ENCODE measurements at regions not wholly inside any gene's neighbourhood (a gene's known extent, or its start where the extent isn't known, plus 50 kb on each side); places are given as distances from the start of the nearest gene placed in this dataset.

DNA sequence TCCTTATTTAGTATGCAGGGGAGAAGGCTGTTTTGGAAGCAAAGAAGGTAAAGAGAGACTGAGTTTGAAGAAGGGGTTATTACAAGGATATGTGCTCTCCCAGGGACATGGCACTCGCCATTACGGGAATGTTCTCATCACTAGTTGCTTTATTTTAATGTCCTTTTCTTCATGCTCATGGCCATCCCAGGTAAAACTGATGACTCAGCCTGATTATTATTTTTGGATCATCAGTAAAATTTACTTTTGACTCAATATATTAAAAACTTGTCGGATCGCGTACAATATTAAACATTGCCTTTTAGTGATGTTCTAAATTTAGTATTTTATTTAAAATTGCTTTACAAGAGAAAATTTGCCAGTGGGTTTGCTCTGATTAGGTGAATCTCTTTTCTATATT is 414.7 kb downstream of the TLE4 start:
- no peaks in the 10 kb centered on the region for H4K20me1 ChIP-seq (ENCODE audit: insufficient read depth, poor library complexity, severe bottlenecking)
- DNase-seq (ENCODE audit: low spot score) = no peak
- no peaks in the 10 kb centered on the region for H3K36me3 ChIP-seq (replicated peaks; ENCODE audit: insufficient read depth, low read depth)
- H3K9me2 ChIP-seq (replicated peaks; ENCODE audit: insufficient read depth) = no peaks in the 10 kb centered on the region
- no peaks in the 10 kb centered on the region for H3K9me3 ChIP-seq (ENCODE audit: low read depth)
- TF ChIP-seq EZH2 (IDR thresholded peaks at IDR 0.05; ENCODE audit: borderline replicate concordance) (no peak), EZH2phosphoT487 (IDR thresholded peaks at IDR 0.05; ENCODE audit: low read depth, severe bottlenecking, unreplicated experiment) (no peak), CTCF (IDR thresholded peaks at IDR 0.05; ENCODE audit: poor library complexity) (no peak)
- no peak overlapping the region for H3K27ac ChIP-seq
- H3K4me3 ChIP-seq = no peak overlapping the region
- H3K79me2 ChIP-seq = no peaks in the 10 kb centered on the region
- H3K27me3 ChIP-seq = no peaks in the 10 kb centered on the region
- WGBS (ENCODE audit: low lambda C conversion rate, missing lambda C conversion rate) = 98% methylated on average over 5 of the region's 5 CpGs
- H3K4me2 ChIP-seq = no peak overlapping the region
- H3K4me1 ChIP-seq (ENCODE audit: insufficient read depth) = peaks cover 4% of the 10 kb centered on the region
- H2AFZ ChIP-seq = no peak overlapping the region

GRCh38 chr9:79985772-79986171 is 414.0 kb downstream of the TLE4 start:
- H3K9me3 ChIP-seq (ENCODE audit: low read depth) = no peaks in the 10 kb centered on the region
- H3K79me2 ChIP-seq = no peaks in the 10 kb centered on the region
- no peaks in the 10 kb centered on the region for H3K9me2 ChIP-seq (replicated peaks; ENCODE audit: insufficient read depth)
- no peak for TF ChIP-seq CTCF (IDR thresholded peaks at IDR 0.05; ENCODE audit: poor library complexity)
- no peak for TF ChIP-seq EZH2 (IDR thresholded peaks at IDR 0.05; ENCODE audit: borderline replicate concordance)
- no peak for TF ChIP-seq EZH2phosphoT487 (IDR thresholded peaks at IDR 0.05; ENCODE audit: low read depth, severe bottlenecking, unreplicated experiment)
- H3K4me3 ChIP-seq = no peak overlapping the region
- H3K27me3 ChIP-seq = no peaks in the 10 kb centered on the region
- 90% methylated on average over 5 of the region's 5 CpGs for WGBS (ENCODE audit: low lambda C conversion rate, missing lambda C conversion rate)
- no peaks in the 10 kb centered on the region for H3K36me3 ChIP-seq (replicated peaks; ENCODE audit: insufficient read depth, low read depth)
- DNase-seq (ENCODE audit: low spot score) = no peak
- no peak overlapping the region for H2AFZ ChIP-seq
- H3K4me1 ChIP-seq (ENCODE audit: insufficient read depth) = peaks cover 4% of the 10 kb centered on the region
- no peaks in the 10 kb centered on the region for H4K20me1 ChIP-seq (ENCODE audit: insufficient read depth, poor library complexity, severe bottlenecking)
- no peak overlapping the region for H3K4me2 ChIP-seq
- H3K27ac ChIP-seq = no peak overlapping the region

GRCh38 chr9:79985264-79985663 is 413.5 kb downstream of the TLE4 start:
- H3K9me3 ChIP-seq (ENCODE audit: low read depth) = no peaks in the 10 kb centered on the region

More at GRCh38 chr9:79985264-79985663, 413.5 kb downstream of the TLE4 start:
- H3K4me3 ChIP-seq = no peak overlapping the region
- no peak overlapping the region for H3K27ac ChIP-seq
- TF ChIP-seq EZH2phosphoT487 (IDR thresholded peaks at IDR 0.05; ENCODE audit: low read depth, severe bottlenecking, unreplicated experiment) = no peak
- no peak for TF ChIP-seq EZH2 (IDR thresholded peaks at IDR 0.05; ENCODE audit: borderline replicate concordance)
- no peak for TF ChIP-seq CTCF (IDR thresholded peaks at IDR 0.05; ENCODE audit: poor library complexity)
- DNase-seq (ENCODE audit: low spot score) = no peak
- no peaks in the 10 kb centered on the region for H3K27me3 ChIP-seq
- no peaks in the 10 kb centered on the region for H3K36me3 ChIP-seq (replicated peaks; ENCODE audit: insufficient read depth, low read depth)
- WGBS (ENCODE audit: low lambda C conversion rate, missing lambda C conversion rate) = 87% methylated on average over 7 of the region's 7 CpGs
- H2AFZ ChIP-seq = no peak overlapping the region
- no peaks in the 10 kb centered on the region for H4K20me1 ChIP-seq (ENCODE audit: insufficient read depth, poor library complexity, severe bottlenecking)
- H3K9me2 ChIP-seq (replicated peaks; ENCODE audit: insufficient read depth) = no peaks in the 10 kb centered on the region
- no peak overlapping the region for H3K4me2 ChIP-seq
- no peaks in the 10 kb centered on the region for H3K79me2 ChIP-seq
- peaks cover 4% of the 10 kb centered on the region for H3K4me1 ChIP-seq (ENCODE audit: insufficient read depth)

Measured in hepatocyte (in vitro differentiated cells).